ENCODE measurements at regions not wholly inside any gene's neighbourhood (a gene's known extent, or its start where the extent isn't known, plus 50 kb on each side); places are given as distances from the start of the nearest gene placed in this dataset.
"Not testable (repeated sequence)": the region's sequence is repeated elsewhere in the genome, so short reads cannot be mapped to it uniquely, and the experiment has no call there.

DNA sequence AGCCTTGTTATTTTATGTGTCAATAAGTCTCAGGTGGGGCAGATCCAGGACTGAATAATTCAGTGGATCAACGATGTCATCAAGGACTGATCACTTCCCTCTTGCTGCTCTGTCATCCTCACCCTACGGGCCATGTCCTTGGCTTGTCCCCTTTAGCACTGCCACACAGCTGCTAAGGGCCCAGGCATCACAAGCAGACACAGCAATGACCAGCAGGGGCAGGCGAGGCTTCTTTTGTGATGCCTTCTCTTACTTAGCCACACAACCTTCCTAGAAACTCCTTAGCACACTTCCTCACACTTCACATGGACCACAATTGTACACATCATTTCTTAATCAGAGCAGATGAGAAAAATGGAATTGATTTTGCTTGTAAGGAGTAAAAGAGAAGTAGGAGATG, 356.3 kb upstream of the SOX9 start:
- DNase-seq (ENCODE audit: low read depth in 3 of 3): no peak

GRCh38 chr17:71765437-71765836, 355.4 kb upstream of the SOX9 start:
- no peak for DNase-seq (ENCODE audit: low read depth in 3 of 3)

DNA sequence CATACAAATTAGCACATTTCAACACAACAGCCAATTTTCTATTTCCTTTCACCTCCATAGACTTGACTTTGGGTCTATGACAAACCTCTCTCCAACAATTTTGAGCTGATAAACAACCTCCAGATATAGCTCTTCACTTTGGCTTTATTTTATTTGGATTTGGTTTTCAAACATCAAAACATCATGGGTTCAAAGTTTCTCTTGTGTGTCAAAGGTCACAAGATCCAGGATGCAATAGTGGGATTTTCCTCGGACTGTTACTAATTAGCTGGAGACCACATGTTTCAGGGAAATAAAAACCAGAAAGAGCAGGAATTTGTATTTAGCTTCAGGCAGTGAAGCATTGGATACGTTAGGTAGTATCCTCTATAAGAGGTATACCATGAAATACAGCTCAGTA, 351.0 kb upstream of the SOX9 start:
- DNase-seq (ENCODE audit: low read depth in 3 of 3): no peak

DNA sequence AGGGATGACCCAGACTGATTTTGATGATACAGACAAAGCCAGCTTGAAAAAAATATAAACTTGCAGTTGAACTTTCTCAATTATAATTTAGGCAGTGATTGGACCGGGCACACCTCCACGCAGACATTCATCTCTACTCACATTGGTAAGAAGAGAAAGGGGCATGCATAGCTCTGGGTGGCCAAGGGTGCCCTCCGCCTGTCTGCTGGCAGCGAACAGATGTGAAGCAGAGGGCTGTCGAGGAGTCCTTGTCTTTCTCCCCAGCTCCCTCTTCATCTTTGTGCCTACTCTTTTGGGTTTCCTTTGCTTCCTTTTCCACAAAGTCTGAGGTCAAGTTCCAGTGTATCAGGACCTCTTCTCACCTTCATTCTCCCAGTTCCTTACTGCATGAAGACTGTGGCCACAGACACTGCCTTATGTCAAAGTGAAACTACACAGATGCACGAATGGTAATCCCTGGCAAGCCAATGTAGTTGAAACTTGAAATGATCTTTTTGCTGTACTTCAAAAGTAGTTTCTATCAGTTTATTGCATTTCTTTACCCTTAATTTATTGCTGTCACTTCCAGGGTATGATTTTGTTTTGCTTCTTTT, 343.7 kb upstream of the SOX9 start:
- no peak for DNase-seq (ENCODE audit: low read depth in 3 of 3)

DNA sequence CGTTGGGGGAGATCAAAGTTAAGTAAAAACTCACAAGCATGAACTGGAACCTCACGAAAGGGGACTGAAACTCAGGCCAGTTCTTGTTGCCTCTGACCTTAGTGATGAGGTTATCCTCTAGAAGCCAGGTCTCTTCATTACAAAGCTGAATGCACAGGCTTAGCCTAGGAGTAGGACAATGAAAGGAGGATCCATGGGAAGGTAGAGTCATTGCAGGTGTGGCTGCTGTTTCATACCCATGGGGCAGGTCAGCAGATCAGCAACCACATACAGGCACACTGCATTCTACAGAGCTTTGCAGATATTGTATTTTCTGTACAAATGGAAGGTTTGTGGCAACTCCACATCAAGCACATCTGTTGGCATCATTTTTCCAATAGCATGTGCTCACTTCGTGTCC, 341.3 kb upstream of the SOX9 start:
- no peak for DNase-seq (ENCODE audit: low read depth in 3 of 3)

- DNase-seq (ENCODE audit: low read depth in 3 of 3): no peak
Measured at GRCh38 chr17:71780596-71780995, 340.2 kb upstream of the SOX9 start.

GRCh38 chr17:71782021-71782420, 338.8 kb upstream of the SOX9 start:
- DNase-seq (ENCODE audit: low read depth in 3 of 3): not testable (repeated sequence)

DNA sequence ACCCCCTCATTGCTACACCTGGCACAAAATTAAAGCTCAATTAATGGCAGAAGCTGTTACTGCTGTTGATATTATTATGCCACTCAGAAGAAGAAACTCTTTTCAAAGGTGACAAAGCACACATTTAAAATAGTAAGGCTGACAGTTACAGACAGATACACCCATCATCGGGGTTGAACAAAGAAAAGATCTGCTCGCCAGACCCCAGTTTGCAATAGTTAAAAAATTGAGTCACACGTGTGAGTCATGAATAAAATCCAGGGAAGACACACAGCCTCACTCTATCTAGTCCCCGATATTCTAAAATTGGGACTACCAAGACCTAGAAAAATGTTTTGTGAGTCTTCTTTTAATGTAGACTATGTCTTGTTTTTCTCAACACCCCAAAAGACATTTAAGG, 330.0 kb upstream of the SOX9 start:
- DNase-seq (ENCODE audit: low read depth in 3 of 3): no peak

GRCh38 chr17:71791311-71791710, 329.5 kb upstream of the SOX9 start:
- no peak for DNase-seq (ENCODE audit: low read depth in 3 of 3)

- no peak for DNase-seq (ENCODE audit: low read depth in 3 of 3)
Measured at GRCh38 chr17:71792966-71793365, 327.9 kb upstream of the SOX9 start.

DNA sequence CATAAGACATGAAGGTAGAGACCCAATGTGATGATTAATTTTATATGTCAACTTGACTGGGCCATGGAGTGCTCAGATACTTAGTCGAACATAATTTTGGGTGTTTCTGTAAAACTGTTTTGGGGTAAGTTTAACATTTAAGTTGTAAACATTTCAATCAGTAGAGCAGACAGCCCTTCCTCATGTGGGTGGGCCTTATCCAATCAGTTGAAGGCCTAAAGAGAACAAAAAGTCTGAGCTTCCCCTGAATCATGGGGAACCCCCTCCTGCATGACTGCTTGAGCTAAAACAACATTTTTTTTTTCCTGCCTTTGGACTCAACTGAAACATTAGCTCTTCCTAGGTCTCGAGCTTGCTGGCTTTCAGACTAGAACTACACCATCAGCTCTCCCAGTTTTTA, 327.3 kb upstream of the SOX9 start:
- no peak for DNase-seq (ENCODE audit: low read depth in 3 of 3)

DNA sequence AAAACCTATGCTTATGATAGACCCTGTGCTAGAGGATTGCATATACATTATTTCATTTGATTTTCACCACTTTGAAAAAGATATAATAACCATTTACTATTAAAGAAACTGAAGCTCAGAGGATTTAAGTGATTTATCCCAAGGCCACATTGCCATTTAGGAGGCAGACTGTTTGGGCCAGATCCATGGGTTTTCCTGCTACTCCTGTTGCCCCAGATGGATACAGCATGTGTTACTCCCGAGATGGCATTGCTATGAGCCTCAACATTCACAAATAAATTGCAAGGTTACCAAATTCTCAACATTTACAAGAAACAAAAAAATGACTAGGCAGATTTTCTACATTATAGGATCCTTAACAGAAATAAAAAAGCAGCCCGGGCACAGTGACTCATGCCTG, 322.1 kb upstream of the SOX9 start:
- no peak for DNase-seq (ENCODE audit: low read depth in 3 of 3)

DNA sequence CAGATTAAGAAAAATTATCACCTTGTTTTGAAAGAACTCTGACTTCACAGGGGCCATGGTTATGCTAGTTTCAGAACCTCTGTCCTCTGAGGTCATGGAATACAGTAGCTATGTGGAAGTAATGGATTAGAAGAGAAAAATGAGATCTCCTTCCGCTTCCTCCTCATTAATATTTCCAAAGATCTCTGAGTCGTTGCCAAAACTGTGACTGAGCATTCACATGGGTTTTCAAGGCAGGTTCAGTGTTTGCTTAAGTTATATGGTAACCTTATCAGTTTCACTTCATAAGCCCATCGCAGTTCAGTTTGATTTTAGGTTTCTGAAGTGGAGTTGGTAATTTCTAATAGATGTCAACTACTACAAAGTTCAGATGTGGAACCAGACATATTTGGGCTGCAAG, 321.2 kb upstream of the SOX9 start:
- no peak for DNase-seq (ENCODE audit: low read depth in 3 of 3)

DNA sequence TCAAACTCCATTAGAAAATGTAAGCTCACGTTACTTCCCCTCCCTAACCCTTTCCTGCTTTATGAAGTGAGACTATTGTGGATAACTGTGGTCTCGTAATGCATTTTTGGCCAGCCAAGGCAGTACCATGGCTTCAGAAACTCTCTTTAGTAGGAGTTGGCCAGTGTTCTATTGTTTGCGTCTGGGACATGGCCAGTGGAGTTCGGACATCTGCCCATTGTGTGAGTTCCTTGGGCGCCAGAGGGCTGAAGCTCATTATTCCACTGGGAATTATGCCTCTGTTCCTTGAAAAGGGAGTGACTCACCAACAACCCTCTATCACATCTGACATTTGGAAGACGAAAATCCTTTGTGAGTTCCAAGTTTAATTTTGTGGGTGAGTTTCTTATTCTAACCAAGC, 319.5 kb upstream of the SOX9 start:
- DNase-seq (ENCODE audit: low read depth in 3 of 3): no peak

DNA sequence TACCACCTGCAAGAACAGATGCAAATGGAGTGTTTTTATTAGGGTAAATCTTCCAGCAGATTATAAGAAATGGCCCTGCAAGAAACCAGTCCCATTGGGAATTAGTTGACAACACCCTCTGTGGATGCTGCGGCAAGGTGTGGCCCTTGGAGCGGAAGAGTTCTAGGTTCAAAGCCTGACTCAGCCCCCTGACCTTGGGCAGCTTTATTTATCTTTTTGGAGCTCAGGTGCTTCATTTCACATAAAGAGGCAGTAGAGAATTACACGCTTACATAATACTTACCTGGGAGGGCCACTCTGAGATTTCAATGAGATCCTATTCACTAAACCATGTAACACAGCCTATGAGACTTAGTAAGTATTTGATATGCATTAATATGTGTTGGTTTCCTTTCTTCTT, 318.2 kb upstream of the SOX9 start:
- DNase-seq (ENCODE audit: low read depth in 3 of 3): no peak

DNA sequence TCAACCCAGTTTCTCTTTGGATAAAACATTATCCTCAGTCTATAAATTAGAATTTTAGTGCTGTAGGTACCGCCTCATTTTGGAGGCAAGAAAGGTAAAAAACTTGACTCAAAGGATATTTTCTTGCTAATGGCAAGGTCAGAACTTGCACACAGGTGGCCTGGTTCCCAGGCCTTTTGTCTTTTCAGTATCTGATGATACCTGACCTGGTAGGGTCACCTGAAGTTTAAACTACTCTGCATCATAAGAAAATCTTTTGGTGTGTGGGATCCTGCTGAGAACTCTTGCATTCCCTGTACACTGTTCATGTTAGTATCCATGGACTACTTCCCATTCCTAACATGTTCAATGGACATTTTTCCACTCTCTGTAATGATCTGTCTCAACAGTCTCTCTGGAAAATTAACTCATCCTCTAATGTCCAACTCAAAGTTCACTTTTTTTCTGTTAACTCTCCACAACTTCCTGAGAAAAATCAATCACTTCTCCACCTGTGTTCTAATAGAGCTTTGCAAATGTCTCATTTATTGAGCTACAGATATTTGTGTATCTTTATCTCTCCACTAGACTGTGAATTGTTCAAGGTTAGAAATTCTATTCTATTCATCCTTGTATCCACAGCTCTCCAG, 317.1 kb upstream of the SOX9 start:
- DNase-seq (ENCODE audit: low read depth in 3 of 3): no peak

DNA sequence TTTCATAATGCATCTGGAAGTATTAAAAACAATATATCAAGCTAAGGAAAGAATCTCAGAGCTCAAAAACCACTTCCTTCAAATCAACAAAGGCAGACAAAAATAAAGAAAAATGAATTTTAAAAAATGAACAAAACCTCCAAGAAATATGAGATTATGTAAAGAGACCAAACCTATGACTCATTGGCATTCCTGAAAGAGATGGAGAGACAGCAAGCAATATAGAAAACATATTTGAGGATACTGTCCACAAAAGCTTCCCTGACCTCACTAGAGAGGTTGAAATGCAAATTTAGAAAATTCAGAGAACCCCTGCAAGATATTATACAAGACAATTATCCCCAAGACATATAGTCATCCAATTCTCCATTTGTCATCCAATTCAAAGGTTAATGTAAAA, 311.3 kb upstream of the SOX9 start:
- DNase-seq (ENCODE audit: low read depth in 3 of 3): no peak

DNA sequence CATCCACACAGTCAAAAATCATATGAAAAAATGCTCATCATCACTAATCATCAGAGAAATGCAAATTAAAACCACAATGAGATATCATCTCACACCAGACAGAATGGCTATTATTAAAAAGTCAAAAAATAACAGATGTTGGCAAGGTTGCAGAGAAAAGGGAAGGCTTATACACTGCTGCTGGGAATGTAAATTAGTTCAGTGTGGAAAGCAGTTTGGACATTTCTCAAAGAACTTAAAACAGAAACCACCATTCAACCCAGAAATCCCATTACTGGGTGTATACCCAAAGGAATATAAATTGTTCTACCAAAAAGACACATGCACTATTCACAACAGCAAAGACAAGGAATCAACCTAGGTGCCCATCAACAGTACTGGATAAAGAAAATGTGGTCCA, 307.0 kb upstream of the SOX9 start:
- DNase-seq (ENCODE audit: low read depth in 3 of 3): not testable (repeated sequence)

DNA sequence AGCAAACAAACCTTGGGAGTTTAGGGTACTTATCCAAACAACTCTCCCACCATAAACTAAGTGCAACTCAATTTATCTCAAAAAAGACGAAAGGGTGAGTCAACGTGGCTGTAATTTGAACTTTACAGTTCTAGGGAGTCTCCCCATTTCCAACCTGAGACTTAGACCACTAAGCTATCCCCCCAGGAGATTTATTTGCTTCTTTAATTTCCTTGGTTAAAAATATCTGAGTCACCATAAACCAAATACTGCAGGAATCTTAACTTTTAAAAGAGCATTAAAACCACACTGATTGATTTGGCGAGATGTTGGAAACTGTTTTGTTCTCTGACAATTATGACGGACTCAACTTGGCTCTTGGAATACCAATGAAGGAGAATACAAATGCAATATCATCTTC, 299.3 kb upstream of the SOX9 start:
- no peak for DNase-seq (ENCODE audit: low read depth in 3 of 3)

GRCh38 chr17:71824671-71825070, 296.1 kb upstream of the SOX9 start:
- no peak for DNase-seq (ENCODE audit: low read depth in 3 of 3)

DNA sequence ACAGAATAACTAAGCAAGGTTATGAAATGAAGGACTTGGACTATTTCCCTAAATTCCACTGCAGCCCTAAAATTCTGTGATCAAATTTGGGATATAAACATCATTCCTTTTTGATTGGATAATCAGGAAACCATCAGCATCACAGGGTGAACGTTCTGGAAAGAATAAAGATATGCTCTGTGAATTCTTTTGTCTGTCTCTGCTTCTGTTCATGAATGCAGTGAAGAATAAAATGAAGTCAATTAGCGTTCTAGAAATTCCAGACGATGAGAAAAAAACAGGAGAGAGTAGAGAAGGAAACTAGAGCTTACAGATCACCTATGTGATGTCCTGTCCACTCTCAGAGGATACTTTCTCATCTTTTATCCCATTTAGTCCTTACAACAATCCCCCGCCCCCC, 295.1 kb upstream of the SOX9 start:
- DNase-seq (ENCODE audit: low read depth in 3 of 3): no peak

DNA sequence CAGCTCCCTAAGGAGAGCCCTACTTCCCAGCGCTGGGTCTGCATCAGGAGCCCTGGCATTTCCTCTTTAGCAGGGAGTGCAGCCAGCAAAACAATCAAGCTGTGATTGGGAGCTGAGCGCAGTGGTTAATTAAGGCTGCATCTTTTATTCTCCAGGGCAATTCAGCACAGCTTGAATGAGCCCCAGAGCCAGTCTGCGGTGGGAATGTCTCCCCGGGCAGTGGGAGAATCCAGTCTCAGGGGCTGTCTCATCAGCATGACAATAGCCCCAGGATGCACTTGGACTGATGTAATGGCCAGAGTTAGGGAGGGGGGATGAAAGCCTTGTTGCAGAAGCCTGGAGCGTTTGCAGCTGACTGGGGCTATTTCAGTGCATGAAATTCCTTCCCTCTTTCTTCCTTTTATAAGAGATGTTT, 292.6 kb upstream of the SOX9 start:
- no peak for DNase-seq (ENCODE audit: low read depth in 3 of 3)

GRCh38 chr17:71830866-71831265, 290.0 kb upstream of the SOX9 start:
- DNase-seq (ENCODE audit: low read depth in 3 of 3): no peak

GRCh38 chr17:71842986-71843385, 277.8 kb upstream of the SOX9 start:
- no peak for DNase-seq (ENCODE audit: low read depth in 3 of 3)

All from stimulated activated CD4-positive, alpha-beta T cell treated with anti-CD3 and anti-CD28 coated beads, TNF-alpha, amount 100 ng/mL, for 24 hours (primary cell).